Astrocyte (in vitro differentiated cells and primary cell): ENCODE measurements at regions not wholly inside any gene's neighbourhood (a gene's known extent, or its start where the extent isn't known, plus 50 kb on each side); places are given as distances from the start of the nearest gene placed in this dataset.

ENCODE experiments used
- DNase-seq: peaks from one replicate; pipeline ENCODE4 v3.0.0-alpha.2; 2010; ENCODE audit warnings: low read depth
- FAIRE-seq: peaks from 2 replicates; lab custom pipeline; 2011; peaks lifted over from hg19 to GRCh38; lab: Jason Lieb, UNC
- H2AFZ ChIP-seq: 2 replicates; pipeline ENCODE4 v1.6.0; 2012; ENCODE audit warnings: low read depth, low read length, inconsistent platforms
- H3K27ac ChIP-seq: 2 replicates; pipeline ENCODE4 v1.5.1; 2011; ENCODE audit warnings: low read depth, low read length, inconsistent platforms
- H3K27me3 ChIP-seq: 2 replicates; pipeline ENCODE4 v1.6.0; 2011; ENCODE audit warnings: low read length, inconsistent platforms; ENCODE audit not compliant: insufficient read depth
- H3K36me3 ChIP-seq: 2 replicates; pipeline ENCODE4 v1.5.1; 2011; ENCODE audit warnings: low read length, inconsistent platforms; ENCODE audit not compliant: insufficient read depth
- H3K4me1 ChIP-seq: 2 replicates; pipeline ENCODE4 v1.5.1; 2011; ENCODE audit warnings: low read length, inconsistent platforms; ENCODE audit not compliant: insufficient read depth
- H3K4me2 ChIP-seq: 2 replicates; pipeline ENCODE4 v1.6.0; 2012; ENCODE audit warnings: low read length, inconsistent platforms
- H3K4me3 ChIP-seq: 2 replicates; pipeline ENCODE4 v1.5.1; 2011; ENCODE audit warnings: low read depth, mild to moderate bottlenecking, low read length, inconsistent platforms; ENCODE audit not compliant: insufficient read depth
- H3K79me2 ChIP-seq: 2 replicates; pipeline ENCODE4 v1.6.0; 2012; ENCODE audit warnings: mild to moderate bottlenecking, low read length, inconsistent platforms; ENCODE audit not compliant: insufficient read depth
- H3K9ac ChIP-seq: 2 replicates; pipeline ENCODE4 v1.6.0; 2012; ENCODE audit warnings: mild to moderate bottlenecking, low read length, inconsistent platforms
- H3K9me3 ChIP-seq: 2 replicates; pipeline ENCODE4 v1.5.1; 2012; ENCODE audit warnings: low read depth, mild to moderate bottlenecking, low read length, inconsistent platforms; ENCODE audit not compliant: insufficient read depth
- H4K20me1 ChIP-seq: 2 replicates; pipeline ENCODE4 v1.6.0; 2012; ENCODE audit warnings: low read length, inconsistent platforms; ENCODE audit not compliant: insufficient read depth
- H3K27ac Mint-ChIP-seq: one replicate; pipeline ENCODE4 v1.8.0; 2021; ENCODE audit warnings: mild to moderate bottlenecking, mixed read lengths; ENCODE audit not compliant: unreplicated experiment
- H3K27me3 Mint-ChIP-seq: one replicate; pipeline ENCODE4 v1.8.0; 2021; ENCODE audit warnings: low read depth, mixed read lengths; ENCODE audit not compliant: unreplicated experiment
- H3K36me3 Mint-ChIP-seq: one replicate; pipeline ENCODE4 v1.8.0; 2021; ENCODE audit warnings: low read depth, mixed read lengths; ENCODE audit not compliant: unreplicated experiment
- H3K4me1 Mint-ChIP-seq: one replicate; pipeline ENCODE4 v1.8.0; 2021; ENCODE audit warnings: low read depth, mixed read lengths; ENCODE audit not compliant: unreplicated experiment
- H3K4me3 Mint-ChIP-seq: one replicate; pipeline ENCODE4 v1.8.0; 2021; ENCODE audit warnings: mild to moderate bottlenecking, moderate library complexity, mixed read lengths; ENCODE audit not compliant: unreplicated experiment
- H3K9me3 Mint-ChIP-seq: one replicate; pipeline ENCODE4 v1.8.0; 2021; ENCODE audit warnings: mild to moderate bottlenecking, mixed read lengths; ENCODE audit not compliant: unreplicated experiment
- CTCF ChIP-seq: IDR thresholded peaks from 2 replicates; pipeline ENCODE4 v1.5.1; 2011; ENCODE audit warnings: low read depth, mild to moderate bottlenecking, inconsistent platforms, low read length, moderate library complexity; ENCODE audit not compliant: insufficient read depth
- EZH2 ChIP-seq: IDR thresholded peaks from 2 replicates; pipeline ENCODE4 v1.6.1; 2012; ENCODE audit warnings: mild to moderate bottlenecking, low read length, inconsistent platforms; ENCODE audit not compliant: insufficient read depth

- Histone ChIP-seq H3K4me2 (no peak overlapping the region), H3K27me3 (no peaks in the 10 kb centered on the region), H4K20me1 (no peaks in the 10 kb centered on the region), H3K4me1 (peaks cover 20% of the 10 kb centered on the region), H3K9ac (no peak overlapping the region), H3K9me3 (no peaks in the 10 kb centered on the region), H3K79me2 (no peaks in the 10 kb centered on the region), H3K36me3 (no peaks in the 10 kb centered on the region), H3K4me3 (no peak overlapping the region), H2AFZ (no peak overlapping the region), H3K27ac (no peak overlapping the region)
- TF ChIP-seq EZH2 (no peak), CTCF (no peak)
- Mint-ChIP-seq H3K9me3 (no peaks in the 10 kb centered on the region), H3K4me3 (no peak overlapping the region), H3K36me3 (no peaks in the 10 kb centered on the region), H3K27ac (no peak overlapping the region), H3K27me3 (no peaks in the 10 kb centered on the region), H3K4me1 (peaks cover 30% of the 10 kb centered on the region)
- DNase-seq (no peak), FAIRE-seq (peak; percentile 94)
Measured at GRCh38 chrX:13103188-13103913, 58.9 kb upstream of the FAM9C start.

GRCh38 chrX:13102636-13103035, 58.2 kb upstream of the FAM9C start:
- peak overlapping the region; percentile 69 for H3K27ac ChIP-seq
- Mint-ChIP-seq H3K4me1 (peaks cover 30% of the 10 kb centered on the region), H3K9me3 (no peaks in the 10 kb centered on the region), H3K27ac (peak overlapping the region; percentile 88), H3K36me3 (no peaks in the 10 kb centered on the region), H3K27me3 (no peaks in the 10 kb centered on the region), H3K4me3 (no peak overlapping the region)
- no peaks in the 10 kb centered on the region for H3K27me3 ChIP-seq
- no peak for TF ChIP-seq CTCF
- no peak for TF ChIP-seq EZH2
- H2AFZ ChIP-seq = no peak overlapping the region
- H3K9ac ChIP-seq = peak overlapping the region; percentile 1
- no peaks in the 10 kb centered on the region for H3K36me3 ChIP-seq
- FAIRE-seq (peak; percentile 95), DNase-seq (peak; percentile 62)
- no peaks in the 10 kb centered on the region for H3K9me3 ChIP-seq
- H3K4me2 ChIP-seq = no peak overlapping the region
- H3K4me3 ChIP-seq = no peak overlapping the region
- H4K20me1 ChIP-seq = no peaks in the 10 kb centered on the region
- peaks cover 20% of the 10 kb centered on the region for H3K4me1 ChIP-seq
- H3K79me2 ChIP-seq = no peaks in the 10 kb centered on the region

GRCh38 chrX:13101441-13102139, 57.2 kb upstream of the FAM9C start:
- FAIRE-seq (peak; percentile 100), DNase-seq (peak; percentile 90)
- H3K27ac ChIP-seq = peak overlapping the region; percentile 69
- peak overlapping the region; percentile 23 for H3K4me2 ChIP-seq
- TF ChIP-seq EZH2 (no peak), CTCF (no peak)
- no peak overlapping the region for H3K4me3 ChIP-seq
- H4K20me1 ChIP-seq = no peaks in the 10 kb centered on the region
- Mint-ChIP-seq H3K4me3 (no peak overlapping the region), H3K27me3 (no peaks in the 10 kb centered on the region), H3K4me1 (peaks cover 30% of the 10 kb centered on the region), H3K27ac (peak overlapping the region; percentile 60), H3K9me3 (no peaks in the 10 kb centered on the region), H3K36me3 (no peaks in the 10 kb centered on the region)
- H3K4me1 ChIP-seq = peaks cover 20% of the 10 kb centered on the region
- H3K79me2 ChIP-seq = no peaks in the 10 kb centered on the region
- H3K9me3 ChIP-seq = no peaks in the 10 kb centered on the region
- H3K27me3 ChIP-seq = no peaks in the 10 kb centered on the region
- H3K9ac ChIP-seq = peak overlapping the region; percentile 44
- no peak overlapping the region for H2AFZ ChIP-seq
- no peaks in the 10 kb centered on the region for H3K36me3 ChIP-seq
